Esophagus muscularis mucosa (tissue), 4 donors: ENCODE measurements at regions not wholly inside any gene's neighbourhood (a gene's known extent, or its start where the extent isn't known, plus 50 kb on each side); places are given as distances from the start of the nearest gene placed in this dataset.

Experiments
- DNase-seq: peaks from one replicate; pipeline ENCODE4 v3.0.0-alpha.2; 2017; ENCODE audit errors: extremely low spot score
- H3K27ac ChIP-seq, 4 donors: fragments of 200-600 bp; sonication (generic); replicated peaks in 1 of 4; 1 replicate in 3 of 4; 2 replicates in 1 of 4; pipeline ENCODE4 v1.5.1; 2016 to 2019; ENCODE audit warnings: mild to moderate bottlenecking in 1 of 4
- H3K27me3 ChIP-seq, 4 donors: fragments of 200-600 bp; sonication (generic); one replicate each; pipeline versions ENCODE4 v1.5.1 to v1.6.0; 2016 to 2019
- H3K36me3 ChIP-seq, 4 donors: fragments of 200-600 bp; sonication (generic); one replicate each; pipeline ENCODE4 v1.5.1; 2016 to 2019
- H3K4me1 ChIP-seq, 4 donors: fragments of 200-600 bp; sonication (generic); one replicate each; pipeline ENCODE4 v1.5.1; 2016 to 2019
- H3K4me3 ChIP-seq, 4 donors: fragments of 200-600 bp; sonication (generic); 1 replicate in 2 of 4; 2 replicates in 2 of 4; pipeline ENCODE4 v1.5.1; 2016 to 2019; ENCODE audit warnings: mild to moderate bottlenecking in 4 of 4, moderate library complexity in 1 of 4
- H3K9me3 ChIP-seq, 4 donors: fragments of 200-600 bp; sonication (generic); 1 replicate in 3 of 4; 2 replicates in 1 of 4; pipeline ENCODE4 v1.5.1; 2016 to 2019
- EP300 ChIP-seq: sonication (generic); formaldehyde crosslinking; IDR thresholded peaks from one replicate; pipeline ENCODE4 v1.6.1; 2017; ENCODE audit warnings: antibody characterized with exemption
- POLR2A ChIP-seq: fragments of 450-650 bp; IDR thresholded peaks from one replicate; pipeline ENCODE4 v1.6.1; 2017; ENCODE audit warnings: antibody characterized with exemption, moderate library complexity, mild to moderate bottlenecking, low read depth
- POLR2AphosphoS5 ChIP-seq, 2 donors: sonication (generic); formaldehyde crosslinking; IDR thresholded peaks; one replicate each; pipeline ENCODE4 v1.6.1; 2017; ENCODE audit warnings: antibody characterized with exemption in 2 of 2
- WGBS: methylation state at CpG from one replicate; pipeline ENCODE4 v1.1.5; 2018; 5-methylcytosine and 5-hydroxymethylcytosine counted together
- intact Hi-C: fragments of 100-400 bp; cut with DNase I; formaldehyde crosslinking; loops from one replicate; pipeline ENCODE4 v1.15.1; 2023
- TF ChIP-seq, protein P1 (sequence below), 3 experiments: fragments of 200-600 bp in 2 of 3; fragments of 450-650 bp in 1 of 3; sonication (generic) in 2 of 3; IDR thresholded peaks; one replicate each; pipeline ENCODE4 v1.5.1; 2017 to 2019; ENCODE audit warnings: antibody characterized with exemption in 3 of 3, mild to moderate bottlenecking in 2 of 3, moderate library complexity in 1 of 3

- Histone ChIP-seq H3K9me3 (no peaks in the 10 kb centered on the region), H3K36me3 (no peaks in the 10 kb centered on the region), H3K27ac (no peak overlapping the region), H3K27me3 (no peaks in the 10 kb centered on the region), H3K4me3 (no peak overlapping the region), H3K4me1 (peaks cover 0 to 3% (median 0%) of the 10 kb centered on the region in 4 donors)
- 93% methylated on average over 1 of the region's 1 CpG for whole genome bisulfite sequencing
- TF ChIP-seq EP300 = no peak
- no peak for TF ChIP-seq POLR2A
- no peak for TF ChIP-seq POLR2AphosphoS5 (IDR thresholded peaks at IDR 0.05)
- TF ChIP-seq, protein P1, sequence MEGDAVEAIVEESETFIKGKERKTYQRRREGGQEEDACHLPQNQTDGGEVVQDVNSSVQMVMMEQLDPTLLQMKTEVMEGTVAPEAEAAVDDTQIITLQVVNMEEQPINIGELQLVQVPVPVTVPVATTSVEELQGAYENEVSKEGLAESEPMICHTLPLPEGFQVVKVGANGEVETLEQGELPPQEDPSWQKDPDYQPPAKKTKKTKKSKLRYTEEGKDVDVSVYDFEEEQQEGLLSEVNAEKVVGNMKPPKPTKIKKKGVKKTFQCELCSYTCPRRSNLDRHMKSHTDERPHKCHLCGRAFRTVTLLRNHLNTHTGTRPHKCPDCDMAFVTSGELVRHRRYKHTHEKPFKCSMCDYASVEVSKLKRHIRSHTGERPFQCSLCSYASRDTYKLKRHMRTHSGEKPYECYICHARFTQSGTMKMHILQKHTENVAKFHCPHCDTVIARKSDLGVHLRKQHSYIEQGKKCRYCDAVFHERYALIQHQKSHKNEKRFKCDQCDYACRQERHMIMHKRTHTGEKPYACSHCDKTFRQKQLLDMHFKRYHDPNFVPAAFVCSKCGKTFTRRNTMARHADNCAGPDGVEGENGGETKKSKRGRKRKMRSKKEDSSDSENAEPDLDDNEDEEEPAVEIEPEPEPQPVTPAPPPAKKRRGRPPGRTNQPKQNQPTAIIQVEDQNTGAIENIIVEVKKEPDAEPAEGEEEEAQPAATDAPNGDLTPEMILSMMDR (IDR thresholded peaks at IDR 0.05) = no peak
- intact Hi-C loops = no loop called here
- DNase-seq = no peak
Measured at GRCh38 chr10:78346721-78347120, 313.1 kb downstream of the RPS24 start.

- Histone ChIP-seq H3K36me3 (no peaks in the 10 kb centered on the region), H3K27me3 (no peaks in the 10 kb centered on the region), H3K4me1 (peaks cover 0 to 3% (median 0%) of the 10 kb centered on the region in 4 donors), H3K9me3 (no peaks in the 10 kb centered on the region), H3K27ac (no peak overlapping the region), H3K4me3 (no peak overlapping the region)
- TF ChIP-seq POLR2A (no peak), POLR2AphosphoS5 (IDR thresholded peaks at IDR 0.05) (no peak), EP300 (no peak)
- TF ChIP-seq, protein P1 (IDR thresholded peaks at IDR 0.05) = no peak
- intact Hi-C loops = no loop called here
- DNase-seq = peak; percentile 68
- 87% methylated on average over 6 of the region's 6 CpGs for WGBS
Measured at GRCh38 chr10:78348411-78349164, 314.9 kb downstream of the RPS24 start.

DNA sequence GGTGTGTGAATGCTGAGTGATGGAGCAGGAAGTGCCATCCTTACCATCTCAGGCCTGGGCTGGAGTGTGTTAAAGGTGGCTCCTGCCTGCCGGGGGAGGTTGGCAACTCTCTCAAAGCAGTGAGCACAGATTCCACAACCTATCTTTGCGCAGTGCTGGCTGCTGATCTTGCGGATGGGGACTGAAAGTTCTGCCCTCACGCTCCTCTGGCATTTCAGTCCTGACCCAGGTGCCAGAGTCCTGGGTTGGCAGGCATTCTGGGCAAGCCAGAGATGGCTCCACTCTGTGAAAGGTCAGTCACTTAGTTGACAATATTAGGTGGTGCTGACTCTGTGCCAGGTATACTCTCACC lies 315.5 kb downstream of the RPS24 start:
- no peak for DNase-seq
- intact Hi-C loops = no loop called here
- no peaks in the 10 kb centered on the region for H3K9me3 ChIP-seq
- H3K36me3 ChIP-seq = no peaks in the 10 kb centered on the region
- no peak overlapping the region for H3K4me3 ChIP-seq
- peaks cover 0 to 3% (median 0%) of the 10 kb centered on the region in 4 donors for H3K4me1 ChIP-seq
- 100% methylated on average over 1 of the region's 4 CpGs for WGBS
- no peaks in the 10 kb centered on the region for H3K27me3 ChIP-seq
- TF ChIP-seq, protein P1 (IDR thresholded peaks at IDR 0.05) = no peak
- TF ChIP-seq POLR2AphosphoS5 (IDR thresholded peaks at IDR 0.05) (no peak), POLR2A (no peak), EP300 (no peak)
- H3K27ac ChIP-seq = no peak overlapping the region

DNA sequence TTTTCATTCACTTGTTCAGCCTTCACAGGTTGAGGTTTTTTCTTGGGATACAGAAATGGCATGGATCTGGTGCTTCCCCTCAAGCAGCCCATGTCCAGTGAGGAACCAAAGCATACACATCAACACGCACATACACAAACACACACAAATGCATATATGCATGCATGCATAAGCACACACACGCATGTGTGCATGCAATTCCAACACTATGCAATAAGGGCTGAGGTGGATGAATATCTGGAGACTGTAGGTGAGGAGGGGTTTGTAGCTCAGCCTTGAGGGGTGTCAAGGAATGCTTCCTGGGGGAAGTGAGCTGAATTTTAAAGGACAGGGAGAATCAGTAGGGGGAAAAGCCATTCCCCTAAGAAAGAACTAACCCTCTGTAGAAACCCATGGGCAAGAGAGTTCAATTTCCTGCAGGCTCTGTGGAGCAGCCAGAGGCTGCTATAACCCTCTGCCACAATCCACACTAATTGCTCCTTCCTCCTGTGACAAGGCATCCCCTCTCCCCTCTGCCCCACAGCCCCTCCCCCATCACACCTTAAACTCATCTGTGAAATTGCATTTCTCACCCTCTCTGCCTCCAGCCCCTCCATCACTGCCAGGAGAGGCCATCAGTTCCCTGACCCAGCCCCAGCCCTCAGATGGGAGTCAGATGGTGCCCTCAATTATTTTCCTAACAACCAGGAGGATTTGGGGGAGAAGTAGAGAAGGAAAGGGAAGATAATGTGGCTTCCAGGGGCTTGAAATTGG lies 316.4 kb downstream of the RPS24 start:
- TF ChIP-seq, protein P1 (IDR thresholded peaks at IDR 0.05) = no peak
- TF ChIP-seq EP300 (no peak), POLR2A (no peak), POLR2AphosphoS5 (IDR thresholded peaks at IDR 0.05) (no peak)
- Histone ChIP-seq H3K27me3 (no peaks in the 10 kb centered on the region), H3K4me3 (no peak overlapping the region), H3K27ac (no peak overlapping the region), H3K9me3 (no peaks in the 10 kb centered on the region), H3K36me3 (no peaks in the 10 kb centered on the region), H3K4me1 (peaks cover 0 to 3% (median 0%) of the 10 kb centered on the region in 4 donors)
- intact Hi-C loops = no loop called here
- WGBS = 100% methylated on average over 2 of the region's 2 CpGs
- no peak for DNase-seq
